ENCODE measurements at regions not wholly inside any gene's neighbourhood (a gene's known extent, or its start where the extent isn't known, plus 50 kb on each side); places are given as distances from the start of the nearest gene placed in this dataset.
"Not testable (repeated sequence)": the region's sequence is repeated elsewhere in the genome, so short reads cannot be mapped to it uniquely, and the experiment has no call there.

DNA sequence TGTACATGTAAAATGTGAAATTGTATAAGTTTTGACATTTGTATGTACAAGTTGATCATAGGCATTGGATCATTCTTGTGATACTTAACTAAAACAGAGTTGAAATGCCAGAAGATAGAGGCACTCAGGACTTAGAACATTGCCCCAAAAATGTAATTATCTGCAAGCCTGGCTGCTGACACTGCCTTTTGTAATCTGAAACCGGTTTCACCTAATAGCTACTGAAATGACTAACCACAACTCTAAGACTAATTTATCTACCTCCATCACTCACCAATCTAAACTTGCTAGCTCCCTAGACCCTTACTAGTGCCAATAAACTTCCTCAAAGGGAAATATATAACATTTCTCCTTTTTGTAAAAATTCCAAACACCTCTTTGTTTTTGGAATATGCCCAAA, 2596.2 kb downstream of the PCDH9 start:
- DNase-seq (ENCODE audit: low read depth): no peak
- no peak overlapping the region for H3K4me3 ChIP-seq (ENCODE audit: low read depth, low read length)
- no peak for TF ChIP-seq CTCF (conservative IDR thresholded peaks at IDR 0.05; ENCODE audit: low read depth, low read length)

GRCh38 chr13:64627654-64628053, 2602.5 kb downstream of the PCDH9 start:
- DNase-seq (ENCODE audit: low read depth): no peak
- TF ChIP-seq CTCF (conservative IDR thresholded peaks at IDR 0.05; ENCODE audit: low read depth, low read length): no peak
- H3K4me3 ChIP-seq (ENCODE audit: low read depth, low read length): no peak overlapping the region

- no peak for TF ChIP-seq CTCF (conservative IDR thresholded peaks at IDR 0.05; ENCODE audit: low read depth, low read length)
- DNase-seq (ENCODE audit: low read depth): no peak
- H3K4me3 ChIP-seq (ENCODE audit: low read depth, low read length): no peak overlapping the region
These were observed 2604.0 kb downstream of the PCDH9 start for GRCh38 chr13:64626105-64626504.

GRCh38 chr13:64617231-64617630, 2612.9 kb downstream of the PCDH9 start:
- TF ChIP-seq CTCF (conservative IDR thresholded peaks at IDR 0.05; ENCODE audit: low read depth, low read length): no peak
- no peak for DNase-seq (ENCODE audit: low read depth)
- no peak overlapping the region for H3K4me3 ChIP-seq (ENCODE audit: low read depth, low read length)

- no peak for DNase-seq (ENCODE audit: low read depth)
- no peak for TF ChIP-seq CTCF (conservative IDR thresholded peaks at IDR 0.05; ENCODE audit: low read depth, low read length)
These were observed 2638.2 kb downstream of the PCDH9 start for GRCh38 chr13:64591971-64592370.

GRCh38 chr13:64579331-64579730, 2650.8 kb downstream of the PCDH9 start:
- no peak for TF ChIP-seq CTCF (conservative IDR thresholded peaks at IDR 0.05; ENCODE audit: low read depth, low read length)
- DNase-seq (ENCODE audit: low read depth): no peak
- no peak overlapping the region for H3K4me3 ChIP-seq (ENCODE audit: low read depth, low read length)

More at GRCh38 chr13:64591971-64592370, 2638.2 kb downstream of the PCDH9 start:
- H3K4me3 ChIP-seq (ENCODE audit: low read depth, low read length): no peak overlapping the region

- H3K4me3 ChIP-seq (ENCODE audit: low read depth, low read length): no peak overlapping the region
- DNase-seq (ENCODE audit: low read depth): no peak
- no peak for TF ChIP-seq CTCF (conservative IDR thresholded peaks at IDR 0.05; ENCODE audit: low read depth, low read length)
These were observed 2661.4 kb downstream of the PCDH9 start for GRCh38 chr13:64568748-64569147.

GRCh38 chr13:64558031-64558430, 2672.1 kb downstream of the PCDH9 start:
- not testable (repeated sequence) for H3K4me3 ChIP-seq (ENCODE audit: low read depth, low read length); DNase-seq (ENCODE audit: low read depth)
